ENCODE measurements at regions not wholly inside any gene's neighbourhood (a gene's known extent, or its start where the extent isn't known, plus 50 kb on each side); places are given as distances from the start of the nearest gene placed in this dataset.

GRCh38 chr2:53243430-53243829 is 524.2 kb upstream of the CHAC2 start:
- no peak for TF ChIP-seq CTCF (IDR thresholded peaks at IDR 0.05)
- TF ChIP-seq POLR2A (IDR thresholded peaks at IDR 0.05) = no peak
- no peak for TF ChIP-seq POLR2AphosphoS5 (IDR thresholded peaks at IDR 0.05)
- TF ChIP-seq EP300 (IDR thresholded peaks at IDR 0.05) = no peak

All from sigmoid colon (tissue), 4 donors.